K562 (cell line): ENCODE measurements at regions not wholly inside any gene's neighbourhood (a gene's known extent, or its start where the extent isn't known, plus 50 kb on each side); places are given as distances from the start of the nearest gene placed in this dataset.

Experiments used
- ATAC-seq: fragments of 200-7000 bp; cut with Tn5 transposase; 3 replicates; pipeline ENCODE4 v1.9.1; 2020; ENCODE audit warnings: moderate library complexity
- BruUV-seq: library from RNA; stranded (reverse); fragments of 400-500 nt; replicated peaks from 2 replicates; lab custom pipeline; 2021; lab: Mats Ljungman, UMichigan
- CTCF ChIA-PET: fragments of 300-600 bp; formaldehyde crosslinking; extraction: SDS; loops from one replicate; lab custom pipeline; 2021; ENCODE audit warnings: low intra/inter-chr PET ratio; lab: Yijun Ruan, JAX
- POLR2A ChIA-PET: fragments of 300-600, 350-650 bp; sonication (Branson Sonifier 250); formaldehyde crosslinking; extraction: SDS; loops from one replicate; lab custom pipeline; 2021; ENCODE audit warnings: antibody characterized with exemption, inconsistent platforms; lab: Yijun Ruan, JAX
- DNase-seq, 4 experiments: peaks; one replicate each; pipeline versions ENCODE4 v3.0.0 to v3.0.0-alpha.2; 2011 to 2018; ENCODE audit warnings: low spot score in 3 of 4, mixed read lengths in 3 of 4; ENCODE audit errors: extremely low read depth in 1 of 4
- FAIRE-seq: peaks from 2 replicates; lab custom pipeline; 2011; peaks lifted over from hg19 to GRCh38; lab: Jason Lieb, UNC
- H2AFZ ChIP-seq: 2 replicates; pipeline ENCODE4 v1.6.0; 2011; ENCODE audit warnings: low read depth, low read length, control low read depth, inconsistent platforms
- H3K27ac ChIP-seq: fragments of 200-600 bp; 3 replicates; pipeline ENCODE4 v1.8.0; 2011; ENCODE audit warnings: low read depth, mild to moderate bottlenecking, control low read depth, inconsistent platforms, low read length, moderate library complexity, mixed read lengths; ENCODE audit errors: extremely low read depth
- H3K27me3 ChIP-seq, 2 experiments: fragments of 300-600 bp in 1 of 2; 2 replicates in 1 of 2; 3 replicates in 1 of 2; pipeline versions ENCODE4 v1.6.0 to v1.8.0; 2011; ENCODE audit warnings: inconsistent platforms in 2 of 2, low read length in 2 of 2, mild to moderate bottlenecking in 1 of 2, mixed read lengths in 1 of 2, moderate library complexity in 1 of 2; ENCODE audit not compliant: control insufficient read depth in 2 of 2, insufficient read depth in 2 of 2
- H3K36me3 ChIP-seq: fragments of 300-600 bp; 3 replicates; pipeline ENCODE4 v1.8.0; 2011; ENCODE audit warnings: mild to moderate bottlenecking, low read length, inconsistent platforms; ENCODE audit not compliant: control insufficient read depth, insufficient read depth
- H3K4me1 ChIP-seq, 2 experiments: fragments of 200-600 bp in 1 of 2; replicated peaks in 1 of 2; 2 replicates in 1 of 2; 3 replicates in 1 of 2; pipeline versions ENCODE4 v1.5.1 to v1.8.0; 2011; ENCODE audit warnings: inconsistent platforms in 2 of 2, low read length in 2 of 2, mild to moderate bottlenecking in 1 of 2, mixed read lengths in 1 of 2, moderate library complexity in 1 of 2; ENCODE audit not compliant: control insufficient read depth in 2 of 2, insufficient read depth in 2 of 2
- H3K4me2 ChIP-seq: 2 replicates; pipeline ENCODE4 v1.6.1; 2011; ENCODE audit warnings: low read length, control low read depth, inconsistent platforms, mixed read lengths; ENCODE audit not compliant: insufficient read depth
- H3K4me3 ChIP-seq: fragments of 200-600 bp; sonication (generic), shearing (Covaris generic); 2 replicates; pipeline ENCODE4 v1.5.1; 2016; ENCODE audit warnings: control low read depth, inconsistent platforms
- H3K79me2 ChIP-seq: fragments of 200-600 bp; 3 replicates; pipeline ENCODE4 v1.8.0; 2011; ENCODE audit warnings: low read length, inconsistent platforms; ENCODE audit not compliant: control insufficient read depth, insufficient read depth
- H3K9ac ChIP-seq, 2 experiments: 2 replicates each; pipeline versions ENCODE4 v1.6.0 to v1.6.1; 2011; ENCODE audit warnings: low read depth in 2 of 2, low read length in 2 of 2, control low read depth in 1 of 2, inconsistent platforms in 1 of 2, mild to moderate bottlenecking in 1 of 2, mixed read lengths in 1 of 2; ENCODE audit not compliant: insufficient read depth in 1 of 2
- H3K9me1 ChIP-seq: one replicate; pipeline ENCODE4 v1.6.0; 2011; ENCODE audit warnings: inconsistent platforms, mild to moderate bottlenecking, low read length, moderate library complexity; ENCODE audit not compliant: control insufficient read depth, insufficient read depth
- H3K9me3 ChIP-seq: replicated peaks from 2 replicates; pipeline ENCODE4 v1.5.1; 2011; ENCODE audit warnings: low read depth, low read length, inconsistent platforms; ENCODE audit not compliant: control insufficient read depth, insufficient read depth
- H4K20me1 ChIP-seq: replicated peaks from 2 replicates; pipeline ENCODE4 v1.6.1; 2011; ENCODE audit warnings: low read length, inconsistent platforms, mixed read lengths; ENCODE audit not compliant: control insufficient read depth, insufficient read depth
- ARID1B ChIP-seq: fragments of 450-650 bp; IDR thresholded peaks from 2 replicates; pipeline ENCODE4 v1.6.1; 2016; ENCODE audit warnings: antibody characterized with exemption, mild to moderate bottlenecking, inconsistent platforms
- ASH1L ChIP-seq: fragments of 450-650 bp; IDR thresholded peaks from 2 replicates; pipeline ENCODE4 v1.6.1; 2018; ENCODE audit warnings: borderline replicate concordance, mild to moderate bottlenecking, low read depth; ENCODE audit not compliant: partially characterized antibody
- FOS ChIP-seq: IDR thresholded peaks from 3 replicates; pipeline ENCODE4 v1.6.1; 2011; ENCODE audit not compliant: insufficient read length; ENCODE audit errors: extremely low read depth
- FOXA3 ChIP-seq, 2 experiments: fragments of 450-650 bp in 1 of 2; sonication (generic) in 1 of 2; formaldehyde crosslinking; IDR thresholded peaks in 1 of 2; conservative IDR thresholded peaks in 1 of 2; 2 replicates each; pipeline versions ENCODE4 v1.4.0 to v1.8.0; 2020 to 2022; ENCODE audit warnings: mild to moderate bottlenecking in 2 of 2, missing genetic modification reagents in 1 of 2
- HNRNPK ChIP-seq: fragments of 200-400 bp; formaldehyde crosslinking; IDR thresholded peaks from one replicate; pipeline ENCODE4 v1.6.1; 2018; ENCODE audit warnings: mild to moderate bottlenecking, low read depth, low read length; ENCODE audit not compliant: poor library complexity, severe bottlenecking
- SMAD1 ChIP-seq: fragments of 150-350 bp; IDR thresholded peaks from 2 replicates; pipeline ENCODE4 v1.6.1; 2014; ENCODE audit warnings: low read length, low read depth; ENCODE audit not compliant: partially characterized antibody
- STAT5B ChIP-seq: fragments of 250-450 bp; sonication (Bioruptor Pico); IDR thresholded peaks from 2 replicates; pipeline ENCODE4 v1.8.0; 2021; ENCODE audit warnings: mild to moderate bottlenecking, inconsistent platforms
- TGIF2 ChIP-seq: sonication (generic); formaldehyde crosslinking; IDR thresholded peaks from 2 replicates; pipeline ENCODE4 v1.8.1; 2022; ENCODE audit warnings: mild to moderate bottlenecking, missing genetic modification reagents, moderate library complexity
- ZBED1 ChIP-seq: IDR thresholded peaks from 2 replicates; pipeline ENCODE4 v1.6.1; 2014
- ZFPM2 ChIP-seq: fragments of 250-450 bp; sonication (Bioruptor Pico); IDR thresholded peaks from 2 replicates; pipeline ENCODE4 v1.5.1; 2022; ENCODE audit warnings: mild to moderate bottlenecking
- ZNF76 ChIP-seq: fragments of 250-450 bp; sonication (Bioruptor Pico); IDR thresholded peaks from 2 replicates; pipeline ENCODE4 v1.4.0; 2020; ENCODE audit warnings: mild to moderate bottlenecking, moderate library complexity, borderline replicate concordance
- WGBS: fragments of 100-300 bp; shearing (Covaris generic); methylation state at CpG from one replicate; pipeline ENCODE4 v1.1.6; 2016; ENCODE audit warnings: low coverage, mixed read lengths; ENCODE audit not compliant: insufficient coverage; ENCODE audit errors: missing lambda C conversion rate; 5-methylcytosine and 5-hydroxymethylcytosine counted together
- in situ Hi-C: fragments of 300-500 bp; cut with MboI; formaldehyde crosslinking; loops from 4 replicates; pipeline ENCODE4 v1.15.0; 2018; ENCODE audit warnings: inconsistent platforms, mixed read lengths
- intact Hi-C: fragments of 100-400 bp; cut with micrococcal nuclease; formaldehyde crosslinking; loops from 2 replicates; pipeline ENCODE4 v1.14.2; 2022
- TF ChIP-seq, protein P1 (sequence below): sonication (generic); formaldehyde crosslinking; IDR thresholded peaks from 2 replicates; pipeline ENCODE4 v1.8.0; 2023; ENCODE audit warnings: missing genetic modification reagents, mild to moderate bottlenecking, borderline replicate concordance
- TF ChIP-seq, protein P2 (sequence below): conservative IDR thresholded peaks from 2 replicates; pipeline ENCODE4 v1.6.1; 2011; ENCODE audit warnings: low read depth, mild to moderate bottlenecking, low read length; ENCODE audit not compliant: control insufficient read depth
- TF ChIP-seq, protein P3 (sequence below): sonication (generic); formaldehyde crosslinking; IDR thresholded peaks from 2 replicates; pipeline ENCODE4 v1.8.0; 2022; ENCODE audit warnings: mild to moderate bottlenecking, missing genetic modification reagents

DNA sequence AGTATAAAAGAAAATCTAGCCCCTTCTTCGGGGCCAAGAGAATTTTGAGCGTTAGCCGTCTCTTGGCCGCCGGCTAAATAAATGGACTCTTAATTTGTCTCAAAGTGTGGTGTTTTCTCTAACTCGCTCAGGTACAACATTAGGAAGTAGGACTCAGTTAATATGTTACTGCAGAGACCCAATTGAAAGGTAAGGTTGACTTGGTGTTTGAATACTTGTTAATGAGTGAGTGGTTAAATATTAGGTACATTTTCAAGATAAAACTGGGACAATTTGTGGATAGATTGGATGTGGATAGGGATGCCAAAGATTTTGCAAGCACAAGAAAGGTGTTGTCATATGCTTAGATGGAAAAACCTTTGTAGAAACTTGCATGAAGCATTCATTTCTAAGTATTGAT, 1177.3 kb upstream of the CDH18 start (continued):
- TF ChIP-seq, protein P1, sequence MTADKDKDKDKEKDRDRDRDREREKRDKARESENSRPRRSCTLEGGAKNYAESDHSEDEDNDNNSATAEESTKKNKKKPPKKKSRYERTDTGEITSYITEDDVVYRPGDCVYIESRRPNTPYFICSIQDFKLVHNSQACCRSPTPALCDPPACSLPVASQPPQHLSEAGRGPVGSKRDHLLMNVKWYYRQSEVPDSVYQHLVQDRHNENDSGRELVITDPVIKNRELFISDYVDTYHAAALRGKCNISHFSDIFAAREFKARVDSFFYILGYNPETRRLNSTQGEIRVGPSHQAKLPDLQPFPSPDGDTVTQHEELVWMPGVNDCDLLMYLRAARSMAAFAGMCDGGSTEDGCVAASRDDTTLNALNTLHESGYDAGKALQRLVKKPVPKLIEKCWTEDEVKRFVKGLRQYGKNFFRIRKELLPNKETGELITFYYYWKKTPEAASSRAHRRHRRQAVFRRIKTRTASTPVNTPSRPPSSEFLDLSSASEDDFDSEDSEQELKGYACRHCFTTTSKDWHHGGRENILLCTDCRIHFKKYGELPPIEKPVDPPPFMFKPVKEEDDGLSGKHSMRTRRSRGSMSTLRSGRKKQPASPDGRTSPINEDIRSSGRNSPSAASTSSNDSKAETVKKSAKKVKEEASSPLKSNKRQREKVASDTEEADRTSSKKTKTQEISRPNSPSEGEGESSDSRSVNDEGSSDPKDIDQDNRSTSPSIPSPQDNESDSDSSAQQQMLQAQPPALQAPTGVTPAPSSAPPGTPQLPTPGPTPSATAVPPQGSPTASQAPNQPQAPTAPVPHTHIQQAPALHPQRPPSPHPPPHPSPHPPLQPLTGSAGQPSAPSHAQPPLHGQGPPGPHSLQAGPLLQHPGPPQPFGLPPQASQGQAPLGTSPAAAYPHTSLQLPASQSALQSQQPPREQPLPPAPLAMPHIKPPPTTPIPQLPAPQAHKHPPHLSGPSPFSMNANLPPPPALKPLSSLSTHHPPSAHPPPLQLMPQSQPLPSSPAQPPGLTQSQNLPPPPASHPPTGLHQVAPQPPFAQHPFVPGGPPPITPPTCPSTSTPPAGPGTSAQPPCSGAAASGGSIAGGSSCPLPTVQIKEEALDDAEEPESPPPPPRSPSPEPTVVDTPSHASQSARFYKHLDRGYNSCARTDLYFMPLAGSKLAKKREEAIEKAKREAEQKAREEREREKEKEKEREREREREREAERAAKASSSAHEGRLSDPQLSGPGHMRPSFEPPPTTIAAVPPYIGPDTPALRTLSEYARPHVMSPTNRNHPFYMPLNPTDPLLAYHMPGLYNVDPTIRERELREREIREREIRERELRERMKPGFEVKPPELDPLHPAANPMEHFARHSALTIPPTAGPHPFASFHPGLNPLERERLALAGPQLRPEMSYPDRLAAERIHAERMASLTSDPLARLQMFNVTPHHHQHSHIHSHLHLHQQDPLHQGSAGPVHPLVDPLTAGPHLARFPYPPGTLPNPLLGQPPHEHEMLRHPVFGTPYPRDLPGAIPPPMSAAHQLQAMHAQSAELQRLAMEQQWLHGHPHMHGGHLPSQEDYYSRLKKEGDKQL (CRISPR knock-in tag), result no peak
- no peak for TF ChIP-seq HNRNPK
- TF ChIP-seq TGIF2 (CRISPR knock-in tag), result no peak
- TF ChIP-seq FOS, result no peak
- no peak for TF ChIP-seq ZFPM2 (CRISPR knock-in tag)
- no peak for TF ChIP-seq ZBED1

DNA sequence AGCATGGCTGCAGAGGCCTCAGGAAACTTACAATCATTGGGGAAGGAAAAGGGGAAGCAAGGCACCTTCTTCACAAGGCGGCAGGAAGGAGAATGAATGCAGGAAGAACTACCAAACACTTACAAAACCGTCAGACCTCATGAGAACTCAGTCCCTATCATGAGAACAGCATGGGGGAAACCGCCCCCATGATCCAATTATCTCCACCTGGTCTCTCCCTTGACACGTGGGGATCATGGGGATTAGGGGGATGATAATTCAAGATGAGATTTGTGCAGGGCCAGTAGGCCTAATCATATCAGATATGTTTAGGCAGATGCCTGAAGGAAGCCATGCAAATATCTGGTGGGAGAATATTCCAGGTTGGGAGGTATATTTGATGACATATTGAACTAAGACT, 1176.4 kb upstream of the CDH18 start:
- Histone ChIP-seq H3K27ac (no peak overlapping the region), H4K20me1 (no peaks in the 10 kb centered on the region), H3K4me3 (no peak overlapping the region), H3K27me3 (no peaks in the 10 kb centered on the region), H3K9me3 (no peaks in the 10 kb centered on the region), H3K79me2 (no peaks in the 10 kb centered on the region), H3K36me3 (no peaks in the 10 kb centered on the region), H2AFZ (no peak overlapping the region), H3K9me1 (no peaks in the 10 kb centered on the region), H3K4me1 (no peaks in the 10 kb centered on the region), H3K4me2 (no peak overlapping the region), H3K9ac (no peak overlapping the region)
- in situ Hi-C loops (no loop called here), intact Hi-C loops (no loop called here)
- POLR2A ChIA-PET, result no interaction called here
- CTCF ChIA-PET, result no interaction called here
- WGBS, result 0% methylated on average over 4 of the region's 4 CpGs
- no TSS peak for BruUV-seq
- no peak for FAIRE-seq
- DNase-seq, result no peak
- no peak for ATAC-seq
- TF ChIP-seq, protein P2, sequence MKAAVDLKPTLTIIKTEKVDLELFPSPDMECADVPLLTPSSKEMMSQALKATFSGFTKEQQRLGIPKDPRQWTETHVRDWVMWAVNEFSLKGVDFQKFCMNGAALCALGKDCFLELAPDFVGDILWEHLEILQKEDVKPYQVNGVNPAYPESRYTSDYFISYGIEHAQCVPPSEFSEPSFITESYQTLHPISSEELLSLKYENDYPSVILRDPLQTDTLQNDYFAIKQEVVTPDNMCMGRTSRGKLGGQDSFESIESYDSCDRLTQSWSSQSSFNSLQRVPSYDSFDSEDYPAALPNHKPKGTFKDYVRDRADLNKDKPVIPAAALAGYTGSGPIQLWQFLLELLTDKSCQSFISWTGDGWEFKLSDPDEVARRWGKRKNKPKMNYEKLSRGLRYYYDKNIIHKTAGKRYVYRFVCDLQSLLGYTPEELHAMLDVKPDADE, result no peak
- TF ChIP-seq ASH1L, result no peak
- no peak for TF ChIP-seq FOXA3 (CRISPR knock-in tag; conservative IDR thresholded peaks at IDR 0.05 in 1 of 2, IDR thresholded peaks at IDR 0.05 in 1 of 2)
- TF ChIP-seq ARID1B, result no peak
- TF ChIP-seq, protein P3, sequence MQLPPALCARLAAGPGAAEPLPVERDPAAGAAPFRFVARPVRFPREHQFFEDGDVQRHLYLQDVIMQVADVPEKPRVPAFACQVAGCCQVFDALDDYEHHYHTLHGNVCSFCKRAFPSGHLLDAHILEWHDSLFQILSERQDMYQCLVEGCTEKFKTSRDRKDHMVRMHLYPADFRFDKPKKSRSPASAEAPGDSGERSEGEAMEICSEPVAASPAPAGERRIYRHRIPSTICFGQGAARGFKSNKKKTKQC, result no peak
- TF ChIP-seq SMAD1, result no peak
- no peak for TF ChIP-seq STAT5B (CRISPR knock-in tag)
- TF ChIP-seq ZNF76 (CRISPR knock-in tag), result no peak
